ENCODE measurements at regions not wholly inside any gene's neighbourhood (a gene's known extent, or its start where the extent isn't known, plus 50 kb on each side); places are given as distances from the start of the nearest gene placed in this dataset.

DNA sequence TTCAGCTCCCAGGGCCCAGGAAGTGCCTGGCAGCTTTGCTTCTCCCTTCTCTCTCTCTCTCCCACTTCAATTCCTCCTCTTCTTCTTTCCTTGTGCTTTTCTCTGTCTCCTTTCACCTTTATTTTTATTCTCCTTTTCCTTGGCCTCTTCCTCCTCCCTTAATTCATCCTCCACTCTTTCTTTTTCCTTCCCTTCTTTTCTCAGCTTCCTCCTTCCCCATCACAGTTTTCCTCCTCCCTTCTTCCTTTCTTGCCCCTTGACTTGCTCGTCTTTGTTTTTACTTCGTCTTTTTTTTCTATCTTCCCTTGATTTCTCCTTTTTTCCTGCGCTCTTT, 99.4 kb upstream of the LHX1 start:
- H3K4me3 Mint-ChIP-seq (ENCODE audit: unreplicated experiment) = no peak overlapping the region
- no peak for DNase-seq
- no peak for TF ChIP-seq CTCF (IDR thresholded peaks at IDR 0.05; ENCODE audit: partially characterized antibody, unreplicated experiment)

GRCh38 chr17:36839256-36839655, 98.0 kb upstream of the LHX1 start:
- Mint-ChIP-seq H3K27me3 (ENCODE audit: unreplicated experiment) (peaks cover 7% of the 10 kb centered on the region), H3K36me3 (ENCODE audit: unreplicated experiment) (peaks cover 5% of the 10 kb centered on the region), H3K27ac (ENCODE audit: unreplicated experiment) (no peak overlapping the region), H3K4me1 (ENCODE audit: low read depth, unreplicated experiment) (peaks cover 6% of the 10 kb centered on the region), H3K4me3 (ENCODE audit: unreplicated experiment) (no peak overlapping the region), H3K9me3 (ENCODE audit: unreplicated experiment) (no peaks in the 10 kb centered on the region)
- TF ChIP-seq CTCF (IDR thresholded peaks at IDR 0.05; ENCODE audit: partially characterized antibody, unreplicated experiment) = no peak
- no peak for DNase-seq

More for the DNA sequence above, 99.4 kb upstream of the LHX1 start:
- Mint-ChIP-seq H3K27me3 (ENCODE audit: unreplicated experiment) (peaks cover 3% of the 10 kb centered on the region), H3K9me3 (ENCODE audit: unreplicated experiment) (no peaks in the 10 kb centered on the region), H3K27ac (ENCODE audit: unreplicated experiment) (no peak overlapping the region), H3K4me1 (ENCODE audit: low read depth, unreplicated experiment) (peaks cover 5% of the 10 kb centered on the region), H3K36me3 (ENCODE audit: unreplicated experiment) (peaks cover 5% of the 10 kb centered on the region)

GRCh38 chr17:36840796-36841195, 96.5 kb upstream of the LHX1 start:
- Mint-ChIP-seq H3K27me3 (ENCODE audit: unreplicated experiment) (peaks cover 11% of the 10 kb centered on the region), H3K36me3 (ENCODE audit: unreplicated experiment) (peaks cover 5% of the 10 kb centered on the region), H3K4me3 (ENCODE audit: unreplicated experiment) (no peak overlapping the region), H3K4me1 (ENCODE audit: low read depth, unreplicated experiment) (peaks cover 6% of the 10 kb centered on the region), H3K27ac (ENCODE audit: unreplicated experiment) (no peak overlapping the region), H3K9me3 (ENCODE audit: unreplicated experiment) (peaks cover 2% of the 10 kb centered on the region)
- TF ChIP-seq CTCF (IDR thresholded peaks at IDR 0.05; ENCODE audit: partially characterized antibody, unreplicated experiment) = no peak
- DNase-seq = no peak

DNA sequence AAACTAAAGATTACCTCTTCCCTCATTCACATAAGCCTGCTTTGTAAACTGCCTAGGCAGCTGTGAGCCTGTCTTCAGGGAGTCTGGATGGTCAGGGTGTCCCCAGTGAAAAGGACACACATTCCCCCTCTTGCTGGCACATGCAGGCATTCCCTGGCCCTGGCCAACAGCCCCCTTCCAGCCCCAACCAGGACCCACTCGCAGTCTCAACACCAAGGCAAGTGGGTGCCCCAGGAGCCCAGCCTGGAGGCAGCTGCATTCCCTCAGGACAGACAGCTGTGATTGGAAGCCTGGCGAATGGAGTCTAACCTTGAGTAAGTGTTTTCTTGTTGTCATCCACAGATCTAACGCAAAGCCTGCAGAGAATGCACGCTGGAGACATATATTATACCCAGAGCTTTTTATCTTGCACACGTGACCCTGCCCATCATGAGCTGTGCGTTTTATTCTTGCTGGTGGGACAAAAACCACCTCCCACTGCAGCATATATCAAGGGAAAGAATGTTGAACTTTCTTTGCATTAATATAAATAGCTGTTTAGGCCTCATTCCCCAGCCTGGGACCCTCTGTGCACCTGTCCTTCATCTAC, 95.0 kb upstream of the LHX1 start:
- H3K36me3 Mint-ChIP-seq (ENCODE audit: unreplicated experiment) = peaks cover 5% of the 10 kb centered on the region
- TF ChIP-seq CTCF (IDR thresholded peaks at IDR 0.05; ENCODE audit: partially characterized antibody, unreplicated experiment) = no peak
- no peak overlapping the region for H3K27ac Mint-ChIP-seq (ENCODE audit: unreplicated experiment)
- DNase-seq = no peak
- H3K27me3 Mint-ChIP-seq (ENCODE audit: unreplicated experiment) = peaks cover 11% of the 10 kb centered on the region
- no peak overlapping the region for H3K4me3 Mint-ChIP-seq (ENCODE audit: unreplicated experiment)
- peaks cover 6% of the 10 kb centered on the region for H3K4me1 Mint-ChIP-seq (ENCODE audit: low read depth, unreplicated experiment)
- H3K9me3 Mint-ChIP-seq (ENCODE audit: unreplicated experiment) = peaks cover 2% of the 10 kb centered on the region

DNA sequence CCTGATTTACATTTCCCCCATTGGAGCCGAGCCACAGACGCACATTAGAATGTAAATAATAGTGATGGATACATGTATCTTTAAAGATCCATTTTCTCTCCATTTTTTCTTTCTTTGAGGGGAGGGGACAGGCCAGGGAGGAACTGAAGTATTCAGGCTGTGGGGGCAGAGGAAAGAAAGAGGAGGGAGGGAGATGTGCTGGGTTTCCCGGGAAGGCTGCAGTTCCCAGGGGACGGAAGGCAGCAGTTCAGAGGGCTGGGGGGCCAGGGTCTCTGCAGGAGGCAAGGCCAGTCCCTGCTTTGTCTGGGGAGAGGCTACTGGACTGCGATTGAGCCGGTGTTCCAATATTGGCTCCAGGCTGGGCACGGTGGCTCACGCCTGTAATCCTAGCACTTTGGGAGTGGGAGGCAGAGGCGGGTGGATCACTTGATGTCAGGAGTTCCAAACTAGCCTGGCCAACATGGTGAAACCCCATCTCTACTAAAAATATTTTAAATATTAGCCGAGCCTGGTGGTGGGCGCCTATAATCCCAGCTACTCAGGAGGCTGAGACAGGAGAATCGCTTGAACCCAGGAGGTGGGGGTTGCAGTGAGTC, 94.2 kb upstream of the LHX1 start:
- H3K4me1 Mint-ChIP-seq (ENCODE audit: low read depth, unreplicated experiment) = peaks cover 6% of the 10 kb centered on the region
- H3K4me3 Mint-ChIP-seq (ENCODE audit: unreplicated experiment) = no peak overlapping the region
- no peak for DNase-seq
- peaks cover 2% of the 10 kb centered on the region for H3K9me3 Mint-ChIP-seq (ENCODE audit: unreplicated experiment)
- H3K27me3 Mint-ChIP-seq (ENCODE audit: unreplicated experiment) = peaks cover 13% of the 10 kb centered on the region
- no peak overlapping the region for H3K27ac Mint-ChIP-seq (ENCODE audit: unreplicated experiment)
- no peak for TF ChIP-seq CTCF (IDR thresholded peaks at IDR 0.05; ENCODE audit: partially characterized antibody, unreplicated experiment)
- H3K36me3 Mint-ChIP-seq (ENCODE audit: unreplicated experiment) = peaks cover 5% of the 10 kb centered on the region

Data from glutamatergic neuron (in vitro differentiated cells).